Astrocyte of the spinal cord (primary cell): ENCODE measurements at regions not wholly inside any gene's neighbourhood (a gene's known extent, or its start where the extent isn't known, plus 50 kb on each side); places are given as distances from the start of the nearest gene placed in this dataset.

Experiments
- DNase-seq: peaks from one replicate; pipeline ENCODE4 v3.0.0; 2011; ENCODE audit warnings: low read depth, low spot score
- H3K4me3 ChIP-seq: 2 replicates; pipeline ENCODE4 v1.5.1; 2011; ENCODE audit warnings: low read depth, mild to moderate bottlenecking, low read length, moderate library complexity
- CTCF ChIP-seq: IDR thresholded peaks from 2 replicates; pipeline ENCODE4 v1.5.1; 2012; ENCODE audit warnings: low read depth, mild to moderate bottlenecking, low read length, inconsistent platforms
- in situ Hi-C: cut with HindIII; loops from 2 replicates; pipeline ENCODE4 v1.10.0; 2017; ENCODE audit warnings: low sequenced_read_pairs

- in situ Hi-C loops = no loop called here
- TF ChIP-seq CTCF = no peak
- DNase-seq = no peak
- H3K4me3 ChIP-seq = no peak overlapping the region
Measured at GRCh38 chr6:109271622-109272021, 110.6 kb downstream of the CD164 start.

GRCh38 chr6:109269953-109270517 is 112.2 kb downstream of the CD164 start:
- no peak for TF ChIP-seq CTCF
- no peak overlapping the region for H3K4me3 ChIP-seq
- in situ Hi-C loops = no loop called here

GRCh38 chr6:109269057-109269456 is 113.2 kb downstream of the CD164 start:
- no peak overlapping the region for H3K4me3 ChIP-seq
- in situ Hi-C loops = no loop called here
- DNase-seq = no peak
- TF ChIP-seq CTCF = no peak

More at GRCh38 chr6:109269953-109270517, 112.2 kb downstream of the CD164 start:
- DNase-seq = no peak

GRCh38 chr6:109265530-109265929 is 116.7 kb downstream of the CD164 start:
- DNase-seq = no peak
- in situ Hi-C loops = no loop called here
- H3K4me3 ChIP-seq = no peak overlapping the region
- no peak for TF ChIP-seq CTCF

GRCh38 chr6:109263873-109264700 is 118.2 kb downstream of the CD164 start:
- in situ Hi-C loops = no loop called here
- H3K4me3 ChIP-seq = no peak overlapping the region
- TF ChIP-seq CTCF = no peak
- DNase-seq = no peak

- no peak for TF ChIP-seq CTCF
- DNase-seq = no peak
- H3K4me3 ChIP-seq = no peak overlapping the region
- in situ Hi-C loops = no loop called here
Measured at GRCh38 chr6:109262261-109262660, 120.0 kb downstream of the CD164 start.
